ENCODE measurements at regions not wholly inside any gene's neighbourhood (a gene's known extent, or its start where the extent isn't known, plus 50 kb on each side); places are given as distances from the start of the nearest gene placed in this dataset.

DNA sequence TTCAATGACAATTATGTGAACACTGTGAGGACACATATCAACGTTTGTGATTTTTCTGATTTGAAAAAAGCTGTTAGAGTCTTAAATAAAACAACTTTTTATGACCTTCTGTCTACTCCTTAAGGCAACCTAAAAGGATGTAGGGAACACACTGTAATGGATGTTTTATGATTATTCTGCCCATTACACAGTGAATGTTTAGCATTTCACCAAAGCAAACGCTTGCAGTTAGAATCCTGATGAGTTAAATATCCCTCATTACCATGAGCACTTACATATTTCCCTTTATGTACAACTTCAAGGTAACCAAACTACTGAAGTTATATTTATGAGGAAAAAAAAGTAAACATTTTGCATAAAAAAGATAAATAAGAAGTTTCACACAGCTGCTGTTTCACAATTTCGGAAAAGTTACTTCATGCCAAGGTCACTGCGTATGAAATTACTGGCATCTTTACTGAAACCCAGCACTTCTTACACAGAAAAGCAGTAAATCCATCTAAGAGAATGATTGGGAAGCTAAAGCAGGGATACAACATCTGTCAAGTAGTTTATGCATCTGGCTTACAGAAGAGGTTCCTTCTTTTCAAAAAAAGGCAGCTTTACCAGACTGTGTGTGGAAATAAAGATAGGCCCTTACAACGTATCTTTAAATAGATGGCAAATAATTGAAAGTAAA lies 733.7 kb upstream of the ATXN8OS start:
- Histone ChIP-seq H3K9me3 (no peaks in the 10 kb centered on the region), H3K27ac (no peak overlapping the region), H3K4me3 (replicated peaks in 1 of 3) (no peak overlapping the region), H3K27me3 (no peaks in the 10 kb centered on the region), H3K4me1 (no peaks in the 10 kb centered on the region), H3K36me3 (no peaks in the 10 kb centered on the region)
- TF ChIP-seq, protein P1, sequence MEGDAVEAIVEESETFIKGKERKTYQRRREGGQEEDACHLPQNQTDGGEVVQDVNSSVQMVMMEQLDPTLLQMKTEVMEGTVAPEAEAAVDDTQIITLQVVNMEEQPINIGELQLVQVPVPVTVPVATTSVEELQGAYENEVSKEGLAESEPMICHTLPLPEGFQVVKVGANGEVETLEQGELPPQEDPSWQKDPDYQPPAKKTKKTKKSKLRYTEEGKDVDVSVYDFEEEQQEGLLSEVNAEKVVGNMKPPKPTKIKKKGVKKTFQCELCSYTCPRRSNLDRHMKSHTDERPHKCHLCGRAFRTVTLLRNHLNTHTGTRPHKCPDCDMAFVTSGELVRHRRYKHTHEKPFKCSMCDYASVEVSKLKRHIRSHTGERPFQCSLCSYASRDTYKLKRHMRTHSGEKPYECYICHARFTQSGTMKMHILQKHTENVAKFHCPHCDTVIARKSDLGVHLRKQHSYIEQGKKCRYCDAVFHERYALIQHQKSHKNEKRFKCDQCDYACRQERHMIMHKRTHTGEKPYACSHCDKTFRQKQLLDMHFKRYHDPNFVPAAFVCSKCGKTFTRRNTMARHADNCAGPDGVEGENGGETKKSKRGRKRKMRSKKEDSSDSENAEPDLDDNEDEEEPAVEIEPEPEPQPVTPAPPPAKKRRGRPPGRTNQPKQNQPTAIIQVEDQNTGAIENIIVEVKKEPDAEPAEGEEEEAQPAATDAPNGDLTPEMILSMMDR (IDR thresholded peaks at IDR 0.05), result no peak
- no peak for TF ChIP-seq POLR2A (IDR thresholded peaks at IDR 0.05)
- intact Hi-C loops (cut with DNase I), result no loop called here
- no peak for DNase-seq
- 82 to 83% methylated on average over 5 of the region's 5 CpGs for WGBS, 2 donors

- H3K4me3 ChIP-seq (replicated peaks in 1 of 3), result no peak overlapping the region
- H3K36me3 ChIP-seq, result no peaks in the 10 kb centered on the region
- no peaks in the 10 kb centered on the region for H3K27me3 ChIP-seq
- H3K27ac ChIP-seq, result no peak overlapping the region
- no peaks in the 10 kb centered on the region for H3K4me1 ChIP-seq
- DNase-seq, result no peak
- TF ChIP-seq, protein P1 (IDR thresholded peaks at IDR 0.05), result no peak
- TF ChIP-seq POLR2A (IDR thresholded peaks at IDR 0.05), result no peak
- WGBS, 2 donors, result 88 to 92% methylated on average over 3 of the region's 3 CpGs
- intact Hi-C loops (cut with DNase I), result no loop called here
- H3K9me3 ChIP-seq, result no peaks in the 10 kb centered on the region
Observed at GRCh38 chr13:69363360-69363759, 744.3 kb upstream of the ATXN8OS start.

GRCh38 chr13:69331245-69331644 lies 776.4 kb upstream of the ATXN8OS start:
- 63 to 65% methylated on average over 3 of the region's 3 CpGs for WGBS, 2 donors

DNA sequence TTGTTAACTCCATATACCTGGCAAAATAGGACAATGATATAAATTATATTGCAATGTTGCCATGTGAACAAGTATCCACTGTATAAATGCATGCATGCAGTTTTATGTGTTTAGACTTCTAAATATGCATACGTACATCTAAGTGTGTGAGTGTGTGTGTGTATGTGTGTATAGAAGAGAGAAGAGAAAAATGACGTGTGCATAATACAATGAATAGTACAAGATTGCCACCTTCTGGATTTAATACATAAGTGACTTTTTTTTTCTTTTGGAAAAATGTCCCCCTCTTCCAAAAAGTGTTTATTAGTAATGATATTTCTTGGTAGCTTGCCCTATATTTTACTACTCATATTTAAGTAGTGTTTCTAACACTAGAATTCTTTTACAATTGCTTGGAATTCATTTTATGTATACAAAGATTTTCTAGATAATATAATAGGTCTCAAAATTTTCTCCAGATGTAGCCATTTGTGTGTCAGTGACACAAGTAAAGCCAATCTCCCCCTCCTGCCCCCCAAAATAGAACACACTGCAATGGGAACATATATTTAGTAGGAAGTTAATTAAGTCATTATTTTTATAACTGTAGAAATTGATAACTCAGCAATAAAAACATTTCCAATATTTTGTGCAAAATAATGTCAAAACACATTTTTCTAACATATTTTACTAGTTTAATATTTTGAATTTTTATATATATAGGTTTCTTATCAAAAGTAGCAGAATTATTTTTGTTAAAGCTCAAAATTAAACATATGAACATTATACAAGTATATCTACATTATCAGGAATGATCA lies 783.3 kb upstream of the ATXN8OS start:
- H3K36me3 ChIP-seq, result no peaks in the 10 kb centered on the region
- no peaks in the 10 kb centered on the region for H3K27me3 ChIP-seq
- no peak for DNase-seq
- TF ChIP-seq, protein P1 (IDR thresholded peaks at IDR 0.05), result no peak
- no peak for TF ChIP-seq POLR2A (IDR thresholded peaks at IDR 0.05)
- 2 to 6% methylated on average over 2 of the region's 2 CpGs for WGBS, 2 donors
- no peaks in the 10 kb centered on the region for H3K9me3 ChIP-seq
- no peak overlapping the region for H3K27ac ChIP-seq
- no peaks in the 10 kb centered on the region for H3K4me1 ChIP-seq
- intact Hi-C loops (cut with DNase I), result no loop called here
- H3K4me3 ChIP-seq (replicated peaks in 1 of 3), result no peak overlapping the region

More at GRCh38 chr13:69331245-69331644, 776.4 kb upstream of the ATXN8OS start:
- TF ChIP-seq POLR2A (IDR thresholded peaks at IDR 0.05), result no peak
- H3K4me3 ChIP-seq (replicated peaks in 1 of 3), result no peak overlapping the region
- no peaks in the 10 kb centered on the region for H3K9me3 ChIP-seq
- H3K36me3 ChIP-seq, result no peaks in the 10 kb centered on the region
- no peak for DNase-seq
- no peak overlapping the region for H3K27ac ChIP-seq
- H3K27me3 ChIP-seq, result no peaks in the 10 kb centered on the region
- H3K4me1 ChIP-seq, result no peaks in the 10 kb centered on the region
- intact Hi-C loops (cut with DNase I), result no loop called here

- intact Hi-C loops (cut with DNase I), result no loop called here
- Histone ChIP-seq H3K4me1 (no peaks in the 10 kb centered on the region), H3K9me3 (no peaks in the 10 kb centered on the region), H3K4me3 (replicated peaks in 1 of 3) (no peak overlapping the region), H3K36me3 (no peaks in the 10 kb centered on the region), H3K27ac (no peak overlapping the region), H3K27me3 (no peaks in the 10 kb centered on the region)
- WGBS, 2 donors, result 91 to 94% methylated on average over 3 of the region's 3 CpGs
- no peak for DNase-seq
- TF ChIP-seq, protein P1 (IDR thresholded peaks at IDR 0.05), result no peak
- no peak for TF ChIP-seq POLR2A (IDR thresholded peaks at IDR 0.05)
Observed at GRCh38 chr13:69319656-69320055, 788.0 kb upstream of the ATXN8OS start.
